DND-41 (cell line): ENCODE measurements at regions not wholly inside any gene's neighbourhood (a gene's known extent, or its start where the extent isn't known, plus 50 kb on each side); places are given as distances from the start of the nearest gene placed in this dataset.

Source experiments
- ATAC-seq: fragments of 200-7000 bp; cut with Tn5 transposase; 3 replicates; pipeline ENCODE4 v1.9.1; 2021; ENCODE audit warnings: low read depth; ENCODE audit not compliant: insufficient read depth
- DNase-seq: peaks from one replicate; pipeline ENCODE4 v3.0.0-alpha.2; 2020
- H2AFZ ChIP-seq: 2 replicates; pipeline ENCODE4 v1.6.0; 2012; ENCODE audit warnings: low read depth, low read length
- H3K27ac ChIP-seq: 2 replicates; pipeline ENCODE4 v1.5.1; 2012; ENCODE audit warnings: low read length, inconsistent platforms
- H3K27me3 ChIP-seq: fragments of 200-600 bp; sonication (generic); 2 replicates; pipeline ENCODE4 v1.6.0; 2012; ENCODE audit warnings: low read length, mild to moderate bottlenecking, inconsistent platforms; ENCODE audit not compliant: insufficient read depth, poor library complexity
- H3K36me3 ChIP-seq: 2 replicates; pipeline ENCODE4 v1.5.1; 2012; ENCODE audit warnings: low read length, inconsistent platforms; ENCODE audit not compliant: insufficient read depth
- H3K4me1 ChIP-seq: 2 replicates; pipeline ENCODE4 v1.5.1; 2012; ENCODE audit warnings: mild to moderate bottlenecking, low read length; ENCODE audit not compliant: insufficient read depth
- H3K4me2 ChIP-seq: 2 replicates; pipeline ENCODE4 v1.6.0; 2012; ENCODE audit warnings: mild to moderate bottlenecking, moderate library complexity, low read length, inconsistent platforms; ENCODE audit not compliant: insufficient read depth
- H3K4me3 ChIP-seq, 2 experiments: fragments of 200-600 bp in 1 of 2; shearing (Covaris generic) in 1 of 2; 2 replicates each; pipeline ENCODE4 v1.5.1; 2012 to 2016; ENCODE audit warnings: inconsistent platforms in 2 of 2, low read length in 2 of 2, mild to moderate bottlenecking in 2 of 2, low read depth in 1 of 2, moderate library complexity in 1 of 2
- H3K79me2 ChIP-seq: 2 replicates; pipeline ENCODE4 v1.6.0; 2012; ENCODE audit warnings: low read length, inconsistent platforms; ENCODE audit not compliant: insufficient read depth
- H3K9ac ChIP-seq: 2 replicates; pipeline ENCODE4 v1.6.0; 2012; ENCODE audit warnings: low read depth, mild to moderate bottlenecking, inconsistent platforms, low read length, moderate library complexity
- H3K9me3 ChIP-seq: 2 replicates; pipeline ENCODE4 v1.5.1; 2012; ENCODE audit warnings: low read length, moderate library complexity, mild to moderate bottlenecking, inconsistent platforms; ENCODE audit not compliant: insufficient read depth, severe bottlenecking
- H4K20me1 ChIP-seq: 2 replicates; pipeline ENCODE4 v1.6.0; 2012; ENCODE audit warnings: low read length; ENCODE audit not compliant: insufficient read depth
- EZH2 ChIP-seq: IDR thresholded peaks from 3 replicates; pipeline ENCODE4 v1.6.1; 2012; ENCODE audit warnings: borderline replicate concordance, low read depth, mild to moderate bottlenecking, moderate library complexity, low read length, inconsistent platforms; ENCODE audit not compliant: severe bottlenecking
- TF ChIP-seq, protein P1 (sequence below): IDR thresholded peaks from 2 replicates; pipeline ENCODE4 v1.5.1; 2012; ENCODE audit warnings: borderline replicate concordance, low read length, moderate library complexity, mild to moderate bottlenecking; ENCODE audit not compliant: poor library complexity, severe bottlenecking; ENCODE audit errors: extremely low read depth

DNA sequence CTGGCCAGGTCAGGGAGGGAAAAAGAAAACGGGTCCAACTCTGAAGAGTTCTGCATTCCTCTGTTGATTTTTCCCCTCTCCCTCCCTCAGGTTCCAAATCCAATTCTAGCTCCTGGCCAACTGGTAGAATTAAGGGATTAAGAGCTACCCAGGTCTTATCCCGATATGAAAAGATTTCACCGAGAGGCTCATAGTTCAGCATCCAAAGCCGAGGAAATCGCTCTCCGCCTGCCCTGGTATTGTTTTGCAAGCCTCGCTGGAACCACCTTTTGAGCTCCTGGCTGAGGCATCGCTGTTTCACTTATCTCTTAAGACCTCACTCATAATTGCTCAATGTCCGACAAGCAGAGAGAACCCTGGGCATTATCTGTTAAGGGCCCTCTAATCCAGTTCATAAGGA is 180.4 kb downstream of the URI1 start:
- DNase-seq (no peak), ATAC-seq (no peak)
- Histone ChIP-seq H3K79me2 (no peaks in the 10 kb centered on the region), H2AFZ (no peak overlapping the region), H3K27me3 (no peaks in the 10 kb centered on the region), H3K9me3 (no peaks in the 10 kb centered on the region), H3K4me2 (no peak overlapping the region), H3K4me1 (no peaks in the 10 kb centered on the region), H3K4me3 (no peak overlapping the region), H3K27ac (no peak overlapping the region), H3K9ac (no peak overlapping the region), H4K20me1 (no peaks in the 10 kb centered on the region; the same call in 1 of the 2 replicates), H3K36me3 (no peaks in the 10 kb centered on the region)
- no peak for TF ChIP-seq EZH2
- TF ChIP-seq, protein P1, sequence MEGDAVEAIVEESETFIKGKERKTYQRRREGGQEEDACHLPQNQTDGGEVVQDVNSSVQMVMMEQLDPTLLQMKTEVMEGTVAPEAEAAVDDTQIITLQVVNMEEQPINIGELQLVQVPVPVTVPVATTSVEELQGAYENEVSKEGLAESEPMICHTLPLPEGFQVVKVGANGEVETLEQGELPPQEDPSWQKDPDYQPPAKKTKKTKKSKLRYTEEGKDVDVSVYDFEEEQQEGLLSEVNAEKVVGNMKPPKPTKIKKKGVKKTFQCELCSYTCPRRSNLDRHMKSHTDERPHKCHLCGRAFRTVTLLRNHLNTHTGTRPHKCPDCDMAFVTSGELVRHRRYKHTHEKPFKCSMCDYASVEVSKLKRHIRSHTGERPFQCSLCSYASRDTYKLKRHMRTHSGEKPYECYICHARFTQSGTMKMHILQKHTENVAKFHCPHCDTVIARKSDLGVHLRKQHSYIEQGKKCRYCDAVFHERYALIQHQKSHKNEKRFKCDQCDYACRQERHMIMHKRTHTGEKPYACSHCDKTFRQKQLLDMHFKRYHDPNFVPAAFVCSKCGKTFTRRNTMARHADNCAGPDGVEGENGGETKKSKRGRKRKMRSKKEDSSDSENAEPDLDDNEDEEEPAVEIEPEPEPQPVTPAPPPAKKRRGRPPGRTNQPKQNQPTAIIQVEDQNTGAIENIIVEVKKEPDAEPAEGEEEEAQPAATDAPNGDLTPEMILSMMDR = no peak

- H3K27me3 ChIP-seq = no peaks in the 10 kb centered on the region
- no peaks in the 10 kb centered on the region for H3K36me3 ChIP-seq
- ATAC-seq (no peak), DNase-seq (no peak)
- H3K9ac ChIP-seq = no peak overlapping the region
- H3K79me2 ChIP-seq = no peaks in the 10 kb centered on the region
- no peak overlapping the region for H2AFZ ChIP-seq
- no peak overlapping the region for H3K27ac ChIP-seq
- TF ChIP-seq EZH2 = no peak
- TF ChIP-seq, protein P1 = no peak
- no peaks in the 10 kb centered on the region; the same call in 1 of the 2 replicates for H4K20me1 ChIP-seq
- H3K4me3 ChIP-seq = no peak overlapping the region
- no peaks in the 10 kb centered on the region for H3K9me3 ChIP-seq
- no peak overlapping the region for H3K4me2 ChIP-seq
- H3K4me1 ChIP-seq = no peaks in the 10 kb centered on the region
Observed at GRCh38 chr19:30123119-30123518, 181.1 kb downstream of the URI1 start.

DNA sequence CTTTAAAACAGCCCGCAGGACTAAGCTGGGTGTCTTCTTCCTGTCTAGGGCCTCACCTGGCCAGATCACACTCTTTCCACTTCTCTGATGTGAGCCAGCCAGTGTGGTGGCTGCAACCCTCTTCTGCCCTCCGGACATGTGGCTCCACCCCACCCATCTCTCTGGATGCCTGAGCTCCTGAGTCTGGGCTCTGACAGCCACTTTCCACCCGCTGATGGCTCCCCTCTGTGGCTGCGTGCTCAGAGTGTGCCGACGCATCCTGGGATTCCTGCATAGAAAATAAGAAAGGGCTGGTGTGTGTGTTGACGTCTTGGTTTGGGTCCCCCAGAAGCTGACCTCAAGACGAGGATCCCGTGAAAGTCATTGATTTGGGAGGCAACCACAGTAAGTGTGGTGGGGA is 181.6 kb downstream of the URI1 start:
- DNase-seq (no peak), ATAC-seq (no peak)
- Histone ChIP-seq H3K27ac (no peak overlapping the region), H3K4me2 (no peak overlapping the region), H3K9ac (no peak overlapping the region), H3K36me3 (no peaks in the 10 kb centered on the region), H2AFZ (no peak overlapping the region), H3K4me1 (no peaks in the 10 kb centered on the region), H3K4me3 (no peak overlapping the region), H3K27me3 (no peaks in the 10 kb centered on the region), H3K79me2 (no peaks in the 10 kb centered on the region), H3K9me3 (no peaks in the 10 kb centered on the region), H4K20me1 (no peaks in the 10 kb centered on the region; the same call in 1 of the 2 replicates)
- TF ChIP-seq EZH2 = no peak
- TF ChIP-seq, protein P1 = no peak

DNA sequence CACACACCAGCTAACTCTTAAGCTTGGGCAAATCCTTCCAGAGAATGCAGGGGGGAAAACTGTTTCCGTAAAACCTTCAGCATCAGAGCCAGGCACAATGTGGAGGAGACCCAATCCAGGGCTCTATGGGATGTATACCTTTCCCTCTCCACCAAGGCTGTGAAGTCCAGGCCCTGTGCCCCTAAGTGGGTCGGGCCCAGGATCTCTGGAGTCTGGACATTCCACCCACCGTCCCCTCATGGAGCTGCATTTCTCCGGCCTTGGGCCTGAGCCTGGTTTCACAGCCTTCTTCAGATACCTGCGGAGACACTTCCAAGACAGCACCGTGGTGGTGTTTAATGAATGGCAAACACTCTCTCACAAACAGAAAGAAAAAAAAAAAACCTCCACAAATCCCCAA is 186.2 kb downstream of the URI1 start:
- Histone ChIP-seq H3K27me3 (no peaks in the 10 kb centered on the region), H3K79me2 (no peaks in the 10 kb centered on the region), H3K4me3 (no peak overlapping the region), H4K20me1 (no peaks in the 10 kb centered on the region), H2AFZ (no peak overlapping the region), H3K27ac (no peak overlapping the region), H3K9ac (no peak overlapping the region), H3K4me2 (no peak overlapping the region), H3K4me1 (no peaks in the 10 kb centered on the region), H3K36me3 (no peaks in the 10 kb centered on the region), H3K9me3 (no peaks in the 10 kb centered on the region)
- no peak for DNase-seq
- TF ChIP-seq, protein P1 = no peak
- TF ChIP-seq EZH2 = no peak
- no peak for ATAC-seq
